NCI-H2081 treated with DMSO at 0.1 percent for 48 hours (cell line): ENCODE measurements at regions not wholly inside any gene's neighbourhood (a gene's known extent, or its start where the extent isn't known, plus 50 kb on each side); places are given as distances from the start of the nearest gene placed in this dataset.

Experiments used
- DNase-seq: peaks from one replicate; lab custom pipeline; 2025; lab: John Stamatoyannopoulos, UW

DNA sequence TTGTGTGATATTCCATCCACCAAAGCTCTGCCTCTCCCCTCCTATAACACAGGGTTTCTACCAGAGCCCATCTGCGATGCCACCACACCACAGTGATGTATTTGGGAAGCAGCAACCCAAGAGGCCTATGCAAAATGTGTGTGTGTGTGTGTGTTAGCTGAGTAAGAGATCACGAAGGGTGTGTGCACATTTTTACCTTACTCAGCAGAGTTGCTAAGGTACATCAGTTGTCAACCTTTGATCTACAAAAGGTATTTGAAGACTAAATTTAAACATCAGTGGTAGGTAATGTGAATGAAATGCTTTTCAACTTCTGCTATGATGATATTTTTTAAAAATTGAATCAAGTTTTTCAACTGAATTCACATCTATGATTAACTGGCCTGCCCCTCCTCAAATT is 227.6 kb downstream of the FBXO15 start:
- no peak for DNase-seq

DNA sequence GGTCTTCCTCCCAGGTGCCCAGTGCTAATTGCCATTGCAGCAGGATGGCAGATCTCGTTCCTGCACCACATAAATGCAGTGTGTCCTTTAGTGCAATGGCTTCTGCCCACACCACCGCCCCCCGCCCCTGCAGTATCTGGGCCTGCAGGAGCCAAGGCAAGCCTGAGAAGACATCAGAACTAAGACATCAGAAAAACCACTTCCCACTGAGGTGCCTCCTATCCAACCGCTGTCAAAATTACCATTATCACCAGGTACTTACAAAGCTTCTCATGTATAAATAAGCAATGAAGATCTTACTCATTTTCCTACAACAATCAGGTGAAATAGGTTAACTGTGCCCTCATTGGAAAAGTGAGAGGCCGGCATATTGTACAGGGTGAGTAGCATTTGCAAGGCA is 228.8 kb downstream of the FBXO15 start:
- DNase-seq: no peak

DNA sequence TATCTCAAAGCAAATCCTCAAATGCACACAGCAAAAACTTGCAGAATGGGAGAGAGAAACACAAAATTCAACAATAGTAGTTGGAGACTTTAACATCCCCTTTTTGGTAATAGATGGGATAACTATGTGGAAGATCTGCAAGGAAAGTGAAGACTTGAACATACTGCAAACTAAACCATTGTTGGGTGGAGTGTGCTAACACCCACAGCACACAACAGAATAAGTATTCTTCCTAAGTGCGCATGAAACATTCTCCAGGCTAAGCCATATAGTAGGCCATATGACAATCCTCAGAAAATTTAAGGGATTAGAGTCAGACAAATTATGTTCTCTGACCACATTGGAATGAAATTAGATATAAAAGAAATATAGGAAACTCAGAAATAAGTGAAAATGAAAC is 230.6 kb downstream of the FBXO15 start:
- DNase-seq: no peak

DNA sequence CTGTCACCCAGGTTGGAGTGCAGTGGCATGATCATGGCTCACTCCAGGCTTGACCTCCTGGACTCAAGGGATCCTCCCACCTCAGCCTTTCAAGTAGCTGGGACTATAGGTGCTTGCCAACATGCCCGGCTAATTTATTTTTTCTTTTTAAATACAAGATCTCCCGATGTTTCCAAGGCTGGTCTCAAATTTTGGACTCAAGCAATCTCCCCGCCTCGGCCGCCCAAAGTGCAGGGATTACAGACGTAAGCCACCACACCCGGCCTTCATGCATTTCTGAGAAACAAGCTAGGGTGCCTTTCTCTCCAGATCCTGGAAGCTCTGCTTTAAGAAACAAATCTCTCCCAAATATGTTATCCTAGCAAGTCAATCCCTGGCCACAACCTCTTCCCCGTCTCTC is 234.1 kb downstream of the FBXO15 start:
- no peak for DNase-seq

DNA sequence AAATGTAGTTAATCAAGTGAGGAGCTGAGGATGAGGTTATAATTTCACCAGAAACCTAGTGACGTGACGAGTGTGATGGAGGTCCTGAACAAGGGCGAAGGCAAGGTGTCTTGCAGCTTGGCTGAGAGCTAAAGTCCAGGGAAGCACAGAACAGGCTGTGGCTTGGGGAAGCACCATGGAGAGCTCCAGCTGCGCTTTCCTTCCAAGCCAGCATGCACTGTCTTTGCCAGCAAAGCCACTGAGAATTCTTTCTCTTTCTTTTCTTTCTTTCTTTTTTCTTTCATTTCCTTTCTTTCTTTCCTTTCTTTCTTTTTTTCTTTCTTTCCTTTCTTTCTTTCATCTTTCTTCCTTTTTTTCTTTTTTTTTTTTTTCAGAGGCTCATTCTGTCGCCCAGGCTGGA is 239.3 kb downstream of the FBXO15 start:
- DNase-seq: no peak

DNA sequence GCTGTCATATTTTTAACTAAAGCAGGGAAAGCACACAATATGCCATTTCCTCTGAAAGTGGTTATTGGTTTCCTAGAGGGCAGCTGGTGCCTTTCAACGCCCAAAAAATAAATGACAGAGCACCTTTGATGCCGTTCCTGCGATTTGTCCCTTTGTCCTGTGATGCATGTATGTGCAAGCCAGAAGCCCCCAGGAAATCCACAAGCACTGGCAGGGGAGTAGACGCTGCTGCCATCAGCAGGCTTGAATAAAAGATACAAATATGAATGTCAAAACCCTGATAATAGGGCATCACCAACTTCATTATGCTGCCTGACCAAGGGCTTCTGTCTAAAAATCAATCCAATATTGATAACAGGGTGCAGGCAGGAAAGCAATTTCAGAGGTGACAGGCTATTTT is 246.1 kb downstream of the FBXO15 start:
- no peak for DNase-seq

DNA sequence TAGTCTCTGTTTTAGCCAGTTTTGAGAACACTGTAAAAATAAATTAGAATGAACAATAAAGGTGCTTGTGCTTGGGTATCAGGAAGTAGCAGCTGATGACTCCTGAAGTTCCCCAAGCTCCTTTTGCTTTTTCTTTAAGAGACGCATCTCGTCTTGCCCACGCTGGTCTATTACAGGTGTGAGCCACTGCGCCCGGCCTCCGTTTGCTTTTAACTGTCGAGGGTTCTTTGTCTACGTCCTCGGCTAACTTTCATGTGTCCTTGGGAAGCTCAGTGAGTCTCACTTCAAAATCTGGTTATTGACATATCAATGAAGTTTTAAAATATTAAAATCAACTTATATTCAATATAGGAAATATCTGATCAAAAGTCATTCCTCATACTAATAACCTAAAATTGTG is 246.5 kb downstream of the FBXO15 start:
- DNase-seq: no peak

DNA sequence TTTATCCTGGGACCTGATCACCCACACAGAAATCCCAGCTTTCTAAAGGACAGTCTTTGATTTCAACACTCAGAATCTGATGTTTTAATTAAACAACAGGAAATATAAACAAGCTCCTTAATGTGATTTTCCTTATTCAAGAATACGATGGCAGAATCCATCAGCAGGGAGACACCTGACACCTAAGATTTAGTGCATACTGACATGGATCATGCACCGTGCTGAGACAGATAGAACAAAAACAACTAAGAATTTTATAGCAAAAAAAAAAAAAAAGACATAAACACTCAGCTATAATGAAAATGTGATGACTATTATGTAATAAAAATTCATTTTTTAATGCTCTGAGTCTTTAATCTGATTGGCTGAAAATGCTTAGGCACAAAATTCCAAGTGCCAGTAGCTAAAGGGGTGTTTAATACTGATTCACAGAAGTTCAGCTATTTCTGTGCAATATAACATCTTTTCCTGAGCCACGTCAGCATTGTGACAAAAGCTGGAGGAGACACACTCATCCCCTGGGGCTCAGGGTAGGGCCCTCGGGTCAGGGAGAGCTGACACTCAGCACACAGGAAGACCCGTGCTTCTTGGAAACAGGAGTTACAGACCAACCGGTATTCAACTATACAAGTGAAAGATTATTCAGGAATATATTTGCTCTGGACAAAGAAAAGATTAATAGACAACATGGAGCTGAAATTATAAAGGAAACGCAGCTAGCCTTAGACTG is 247.4 kb downstream of the FBXO15 start:
- no peak for DNase-seq

DNA sequence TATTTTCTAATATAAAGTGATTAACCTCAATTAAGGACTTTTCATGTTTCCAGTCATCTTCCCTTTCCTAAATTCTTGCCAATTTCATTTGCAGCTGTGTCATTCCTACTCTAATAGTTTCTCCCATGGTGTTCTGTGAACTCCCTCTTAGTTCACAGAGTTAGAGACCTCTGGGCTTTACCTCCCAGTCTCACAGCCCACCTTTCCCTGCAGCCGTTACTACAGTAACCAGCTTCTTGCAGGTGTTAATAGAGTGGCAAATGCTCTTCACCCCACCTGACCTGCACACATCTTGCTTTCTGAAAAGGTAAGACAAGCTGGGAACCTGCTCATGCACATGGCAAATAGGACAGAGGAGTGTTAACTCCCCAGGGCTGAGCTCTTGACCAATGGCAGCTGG is 250.1 kb downstream of the FBXO15 start:
- DNase-seq: no peak

DNA sequence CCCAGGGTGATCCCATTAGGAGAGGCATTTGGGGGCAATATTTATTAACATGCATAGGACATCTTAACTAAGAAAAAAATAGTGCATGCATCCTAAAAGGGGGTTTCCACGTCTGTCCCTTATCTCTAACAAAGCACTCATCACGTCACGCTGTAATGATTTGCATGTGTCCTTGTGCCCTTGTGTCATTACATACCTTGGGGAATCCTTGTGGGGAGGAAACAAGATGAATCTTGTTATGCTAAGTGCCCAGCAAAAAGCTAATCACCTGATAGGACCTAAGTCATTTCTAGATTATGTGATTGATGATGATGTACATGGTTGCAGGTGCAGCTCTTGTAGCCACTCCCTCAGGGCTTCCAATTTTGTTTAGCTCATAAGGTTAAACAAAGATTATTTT is 250.9 kb downstream of the FBXO15 start:
- no peak for DNase-seq

DNA sequence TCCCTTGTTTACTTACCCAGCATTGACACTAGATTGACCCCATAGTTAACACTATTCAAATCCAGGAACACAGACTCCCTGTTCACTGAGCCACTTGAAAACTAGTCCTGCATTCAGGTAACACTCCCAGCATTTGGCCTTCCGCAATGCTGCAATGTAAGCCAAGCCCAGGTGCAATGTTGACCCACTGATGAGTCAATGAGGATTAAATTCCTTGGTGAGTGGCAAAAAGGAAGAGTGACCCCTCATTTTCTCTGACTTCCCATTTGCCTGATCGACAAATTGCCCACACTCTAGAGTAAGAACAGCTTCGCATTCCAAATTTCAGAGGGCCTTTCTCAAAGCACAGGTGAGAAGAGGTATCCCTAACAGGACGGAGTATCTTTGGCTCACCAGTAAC is 251.9 kb downstream of the FBXO15 start:
- no peak for DNase-seq

DNA sequence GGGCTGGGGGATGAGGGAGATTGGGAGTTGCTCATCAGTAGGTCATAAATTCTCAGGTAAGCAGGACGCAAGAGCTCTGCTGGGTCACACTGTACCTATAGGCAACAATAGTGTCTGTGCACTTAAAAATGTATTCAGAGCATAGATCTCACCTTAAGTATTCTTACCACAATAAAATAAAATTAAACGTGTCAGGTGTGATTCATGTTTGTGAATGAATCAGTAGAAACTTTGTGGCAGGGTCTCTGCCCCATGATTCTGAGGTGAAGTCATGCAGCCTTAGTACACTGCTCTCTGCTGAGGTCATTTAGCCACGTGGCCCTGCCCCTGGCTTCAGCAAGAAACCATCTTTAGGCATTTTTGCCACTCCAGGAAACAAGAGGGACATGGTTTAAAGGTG is 253.8 kb downstream of the FBXO15 start:
- DNase-seq: no peak

DNA sequence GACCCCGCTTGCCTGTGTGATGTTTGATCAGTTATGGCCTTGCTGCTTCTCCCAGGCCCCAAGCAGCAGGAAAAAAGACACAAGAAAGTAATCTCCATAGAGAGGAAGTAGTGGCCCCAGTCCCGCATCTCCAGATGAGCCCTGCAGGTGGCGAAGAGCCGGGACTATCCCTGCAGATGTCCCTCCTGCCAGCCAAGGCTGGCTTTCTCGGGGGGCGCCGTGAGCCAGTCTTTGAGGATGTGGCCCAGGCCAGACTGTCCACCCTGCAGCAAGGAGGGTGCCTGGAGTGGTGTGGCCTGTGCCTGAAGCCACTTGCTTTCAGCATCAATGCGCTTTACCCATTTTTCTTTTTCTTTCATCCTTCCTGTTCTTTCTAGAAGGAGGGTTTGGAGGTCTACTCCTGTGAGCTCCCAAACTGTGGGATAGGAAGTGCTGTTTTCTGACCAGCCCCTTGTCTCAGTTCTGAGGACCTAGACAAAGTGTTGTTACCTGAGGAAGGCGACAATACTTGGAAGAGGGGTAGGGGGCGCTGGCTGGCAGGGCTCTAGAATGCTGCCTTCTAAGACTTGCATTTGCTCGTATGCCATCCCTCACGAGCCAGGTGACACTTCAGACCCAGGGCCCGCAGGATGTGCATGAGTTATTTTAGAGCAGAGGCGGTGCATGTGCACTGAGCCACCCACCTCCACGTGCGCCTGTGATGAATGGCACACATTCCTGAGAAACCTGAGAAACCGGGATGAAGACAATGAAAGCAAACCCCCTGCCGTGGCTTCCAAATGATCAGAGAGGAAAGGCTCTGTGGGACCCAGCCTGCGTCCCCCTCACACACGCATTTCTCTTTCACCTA is 255.8 kb downstream of the FBXO15 start:
- no peak for DNase-seq

DNA sequence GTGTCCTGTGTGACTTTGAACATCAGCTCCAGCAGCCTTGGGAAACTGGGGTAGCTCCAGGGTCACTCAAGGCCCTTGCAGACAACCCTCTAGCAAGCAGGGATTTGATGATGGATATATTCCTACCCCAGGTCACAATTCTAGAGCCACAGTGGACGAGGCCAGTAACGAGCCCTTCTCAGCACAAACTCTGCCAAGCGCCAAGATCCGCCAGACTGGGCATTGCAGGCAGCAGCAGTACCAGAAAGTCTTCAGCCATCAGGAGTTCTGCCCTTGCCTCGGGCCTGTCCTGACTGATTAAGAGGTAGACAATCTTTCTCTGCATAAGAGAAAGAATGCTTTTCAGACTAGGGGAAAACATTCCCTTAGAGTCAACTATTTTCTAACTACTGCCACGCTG is 259.1 kb downstream of the FBXO15 start:
- no peak for DNase-seq

DNA sequence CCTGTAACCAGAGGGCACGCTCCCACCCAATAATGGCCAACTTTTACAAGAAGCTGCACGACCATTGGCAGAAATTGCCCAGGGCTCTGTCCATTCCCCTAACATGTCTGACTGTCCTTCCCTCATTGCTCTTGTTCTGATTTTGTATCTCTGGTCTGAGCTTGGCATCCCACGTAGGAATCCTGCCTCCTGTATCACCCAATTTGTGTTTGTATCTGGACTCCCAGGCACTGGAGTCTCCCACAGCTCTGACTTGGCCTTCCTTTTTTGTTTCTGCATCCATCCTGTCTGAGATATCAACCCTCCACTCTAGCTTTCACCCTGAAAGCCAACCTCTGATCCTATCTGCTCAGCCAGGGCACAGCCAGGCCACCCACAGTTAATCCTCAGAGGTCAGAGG is 259.8 kb downstream of the FBXO15 start:
- DNase-seq: no peak

DNA sequence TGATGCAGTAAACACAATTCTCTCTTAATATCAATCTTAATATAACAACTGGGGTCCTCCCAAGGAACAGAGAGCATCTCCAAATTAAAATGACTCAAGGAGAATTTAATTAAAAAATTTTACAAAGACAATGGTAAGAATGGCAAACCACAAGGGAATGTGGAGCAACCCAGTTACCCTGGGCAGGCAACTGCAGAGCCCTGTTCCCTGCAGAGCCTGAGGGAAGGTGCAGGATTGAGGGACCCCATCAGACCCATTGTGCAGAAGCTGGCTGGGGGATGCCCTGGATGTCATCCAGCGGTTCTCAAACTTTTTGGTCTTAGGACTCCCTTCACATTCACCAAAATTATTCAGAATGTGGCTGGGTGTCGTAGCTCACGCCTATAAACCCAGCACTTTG is 262.8 kb downstream of the FBXO15 start:
- no peak for DNase-seq

DNA sequence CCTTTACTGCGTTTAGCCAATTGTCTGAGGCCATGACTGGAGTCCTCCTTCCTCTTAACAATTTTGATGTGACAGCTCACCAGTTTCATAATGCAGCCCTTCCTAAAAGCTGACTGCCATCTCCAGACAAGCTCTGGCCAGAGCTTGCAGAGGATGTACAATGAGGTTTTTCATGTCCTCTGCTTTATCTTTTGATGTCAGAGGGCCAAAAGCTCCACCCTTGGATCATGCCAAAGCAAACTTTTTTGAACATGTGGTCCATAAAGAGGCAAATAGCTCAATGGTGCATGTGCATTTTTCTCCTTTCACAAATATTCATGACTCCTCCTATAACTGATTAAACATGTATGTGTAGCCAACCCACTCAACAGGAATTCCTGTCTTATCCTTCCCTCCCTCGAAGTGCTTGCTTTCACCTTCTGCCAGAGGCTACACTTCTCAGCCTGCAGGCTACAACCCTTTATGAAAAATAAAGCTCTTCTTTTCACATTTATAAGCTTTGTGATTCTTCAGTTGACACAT is 266.2 kb downstream of the FBXO15 start:
- DNase-seq: no peak

DNA sequence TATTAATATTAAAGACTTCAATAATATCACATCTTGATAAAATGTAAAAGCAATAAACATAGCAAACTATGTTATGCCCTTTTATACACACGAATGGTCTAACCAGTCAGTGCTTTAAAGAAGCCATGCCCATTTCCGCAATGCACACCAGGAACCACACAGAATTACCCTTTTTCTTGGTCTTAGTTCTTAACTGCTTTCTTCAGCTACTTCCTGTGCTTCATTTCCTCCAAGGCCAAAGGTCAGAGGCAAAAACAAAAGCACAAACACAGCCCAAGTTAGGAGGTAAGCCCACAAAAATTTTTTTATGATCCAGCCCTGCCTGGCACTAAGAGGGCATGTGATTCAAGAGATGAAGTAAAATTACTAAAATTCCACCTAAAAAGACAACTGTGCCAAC is 267.2 kb downstream of the FBXO15 start:
- no peak for DNase-seq

DNA sequence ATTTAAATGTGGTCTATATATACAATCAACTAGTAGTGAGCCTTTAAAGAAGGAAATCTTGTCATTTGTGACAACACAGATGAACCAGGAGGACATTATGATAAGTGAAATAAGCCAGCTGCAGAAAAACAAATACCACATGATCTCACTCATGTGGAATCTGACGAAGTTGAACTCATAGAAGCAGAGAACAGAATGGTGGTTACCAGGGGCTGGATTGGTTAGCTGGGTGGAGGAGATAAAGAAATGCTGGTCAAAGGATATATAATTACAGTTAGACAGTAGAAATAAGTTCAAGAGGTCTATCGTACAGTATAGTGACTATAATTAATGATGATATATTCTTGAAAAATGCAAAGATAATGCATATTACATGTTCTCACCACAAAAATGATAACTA is 267.9 kb downstream of the FBXO15 start:
- DNase-seq: no peak

DNA sequence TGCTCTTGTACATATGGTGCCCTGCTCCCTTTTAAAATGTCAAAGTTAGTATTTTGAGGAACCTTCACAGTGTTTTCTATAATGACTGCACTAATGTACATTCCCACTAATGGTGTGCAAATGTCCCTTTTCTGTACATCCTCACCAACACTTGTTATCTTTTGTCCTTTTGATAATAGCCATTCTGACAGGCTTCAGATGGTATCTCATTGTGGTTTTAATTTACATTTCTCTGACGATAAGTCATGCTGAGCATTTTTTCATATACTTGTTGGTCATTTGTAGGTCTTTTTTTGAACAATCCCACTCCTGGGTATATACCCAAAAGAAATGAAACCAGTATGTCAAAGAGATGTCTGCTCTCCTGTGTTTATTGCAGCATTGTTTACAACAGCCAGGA is 268.3 kb downstream of the FBXO15 start:
- no peak for DNase-seq

DNA sequence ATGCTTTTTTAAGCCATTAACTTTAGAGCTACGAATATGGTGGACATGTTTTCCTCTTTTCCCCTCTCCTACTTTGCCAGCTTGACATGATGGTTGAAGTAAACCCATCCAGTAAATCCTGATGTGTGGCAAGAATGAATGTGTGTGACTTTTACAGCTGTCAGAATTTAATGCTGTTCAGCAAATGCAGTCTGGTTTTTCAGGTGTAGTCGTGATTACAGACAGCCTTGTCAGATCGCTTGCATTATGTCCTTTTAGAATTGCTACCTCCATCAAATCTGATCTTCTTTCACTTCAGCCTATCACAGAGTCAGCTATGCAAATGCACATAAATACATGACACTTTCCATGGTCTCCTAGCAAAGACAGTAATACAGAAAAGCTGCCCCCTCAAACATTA is 278.5 kb downstream of the FBXO15 start:
- no peak for DNase-seq

DNA sequence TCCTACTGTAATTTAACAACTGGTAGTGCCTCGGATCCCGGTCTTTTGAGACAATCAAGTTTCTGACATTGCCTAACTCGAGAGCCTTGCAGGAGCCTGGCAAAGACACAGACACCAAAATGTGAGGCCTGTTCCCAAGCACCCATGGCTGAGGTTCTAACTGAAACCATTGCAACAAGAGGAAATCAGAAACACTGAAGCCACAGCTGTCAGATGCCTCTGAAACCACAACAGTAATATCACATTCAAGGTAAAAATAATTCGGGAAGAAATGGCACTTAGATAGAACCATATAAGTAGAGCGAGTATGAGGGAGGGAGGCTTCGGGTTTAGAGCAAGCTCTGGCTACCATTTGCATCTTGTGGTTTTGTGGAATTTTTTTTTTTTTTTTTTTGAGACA is 285.9 kb downstream of the FBXO15 start:
- no peak for DNase-seq

DNA sequence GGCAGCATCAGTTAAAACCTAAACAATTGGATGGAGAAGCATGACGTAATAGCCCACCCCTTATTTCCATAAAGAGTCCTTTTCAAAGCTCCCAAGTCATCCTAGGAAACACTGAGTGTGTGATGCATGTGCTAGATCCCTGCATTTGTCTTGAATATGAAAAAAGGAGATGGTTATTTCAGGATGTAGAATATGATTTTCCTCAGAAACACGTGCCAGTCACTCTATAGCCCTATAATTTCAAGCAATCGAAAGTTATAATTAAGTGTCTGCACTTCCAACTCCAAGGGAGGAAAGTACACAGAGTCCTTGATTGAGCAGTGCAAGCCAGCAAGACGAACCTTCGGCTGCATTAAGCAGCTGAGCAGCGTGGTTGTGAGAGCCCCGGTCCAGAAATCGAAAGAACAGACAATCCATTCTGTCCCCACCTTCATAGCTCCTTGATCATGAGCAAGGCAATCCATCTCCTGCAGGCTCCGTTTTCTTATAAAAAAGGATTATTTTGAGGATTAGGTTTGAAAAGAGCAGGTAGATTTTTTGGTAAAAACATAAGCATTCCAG is 287.7 kb downstream of the FBXO15 start:
- no peak for DNase-seq
